Hematopoietic multipotent progenitor cell treated with erythropoietin and hydrocortisone succinate and interleukin-3 and kit ligand, for 15 days (in vitro differentiated cells): ENCODE measurements at regions not wholly inside any gene's neighbourhood (a gene's known extent, or its start where the extent isn't known, plus 50 kb on each side); places are given as distances from the start of the nearest gene placed in this dataset.

Source experiments
- DNase-seq: peaks from one replicate; pipeline ENCODE4 v3.0.0-alpha.2; 2015; ENCODE audit warnings: low spot score

DNA sequence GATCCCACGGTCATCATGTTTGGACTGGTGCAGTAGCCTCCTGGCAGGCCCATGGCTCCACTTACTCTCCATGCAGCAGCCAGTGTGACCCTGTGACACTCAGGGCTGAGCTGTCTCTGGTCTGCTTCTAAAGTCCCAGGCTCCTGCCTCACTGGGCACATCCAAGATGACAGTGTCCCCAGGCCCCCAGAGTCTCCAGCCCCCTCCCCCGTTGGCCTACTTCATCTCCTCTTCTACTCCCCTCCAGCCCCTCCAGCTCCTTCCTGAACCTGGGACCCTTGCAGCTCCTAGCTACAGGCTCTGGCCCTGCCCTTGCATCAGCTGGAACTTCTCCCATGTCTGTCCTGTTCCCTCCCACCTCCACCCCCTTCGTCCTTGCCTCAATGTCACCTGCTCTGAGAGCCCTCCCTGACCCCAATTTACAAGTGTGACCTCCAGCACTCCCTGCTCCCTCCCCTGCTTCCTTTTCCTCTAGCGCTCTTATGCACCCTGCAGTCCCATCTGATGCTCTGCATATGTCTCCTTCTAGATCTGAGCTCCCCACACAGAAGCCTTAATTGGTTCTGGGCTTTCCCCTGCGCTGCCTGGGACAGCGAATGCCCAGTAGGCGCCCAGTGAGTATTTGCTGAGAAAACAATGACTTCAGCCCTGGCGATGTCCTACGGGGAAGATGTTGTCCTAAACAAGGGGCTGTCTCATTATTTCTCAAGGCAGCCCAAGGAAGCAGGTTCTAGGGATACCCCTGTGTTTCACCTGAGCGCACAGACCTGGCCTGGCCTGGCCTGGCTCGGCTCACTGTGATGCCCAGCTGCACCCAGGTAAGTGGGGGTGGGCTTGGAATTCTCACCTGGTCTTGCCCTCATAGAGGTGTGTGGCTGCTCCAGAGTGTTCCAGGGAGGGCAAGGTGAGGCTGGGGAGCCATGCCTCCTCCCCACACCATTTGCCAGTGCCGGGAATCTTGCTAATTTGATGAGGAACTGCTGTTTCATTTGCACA lies 600.6 kb downstream of the PTPRU start:
- no peak for DNase-seq

DNA sequence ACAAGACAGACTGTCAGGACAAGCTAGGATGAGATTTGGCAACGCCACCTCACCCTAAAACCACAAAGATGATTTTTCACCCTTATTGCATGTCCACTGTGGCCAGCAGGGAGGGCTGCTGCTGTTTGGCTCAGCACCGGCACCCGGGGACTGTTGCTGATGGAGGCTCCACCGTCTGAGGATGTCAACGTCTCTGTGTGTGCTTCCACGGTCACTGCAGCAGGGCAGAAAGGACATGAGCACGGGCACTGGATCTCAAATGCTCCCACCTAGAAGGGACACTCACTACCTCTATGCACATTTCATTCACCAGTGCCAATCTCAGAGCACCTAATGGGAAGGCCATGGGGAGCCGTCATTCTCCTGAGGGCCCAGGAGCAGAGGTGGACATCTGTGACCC lies 599.6 kb downstream of the PTPRU start:
- DNase-seq, result no peak

DNA sequence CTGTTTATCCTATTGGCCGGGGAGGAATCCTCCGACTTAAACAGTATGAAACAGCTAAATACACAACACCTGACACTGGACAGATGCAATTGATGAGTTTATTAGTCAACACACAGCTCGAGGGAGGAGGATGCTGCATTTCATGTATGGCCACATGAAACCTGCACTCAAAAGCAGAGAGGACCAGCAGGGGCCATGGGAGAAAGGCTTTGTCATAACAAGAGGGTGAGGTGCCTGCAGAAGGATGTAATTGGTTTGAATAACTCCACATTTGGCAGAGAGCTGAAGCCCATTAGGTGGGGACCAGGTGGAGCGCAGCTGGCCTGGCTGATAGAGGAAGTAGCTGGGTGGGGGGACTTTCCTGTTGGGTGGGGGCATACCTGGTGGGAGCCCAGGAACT lies 599.1 kb downstream of the PTPRU start:
- no peak for DNase-seq

DNA sequence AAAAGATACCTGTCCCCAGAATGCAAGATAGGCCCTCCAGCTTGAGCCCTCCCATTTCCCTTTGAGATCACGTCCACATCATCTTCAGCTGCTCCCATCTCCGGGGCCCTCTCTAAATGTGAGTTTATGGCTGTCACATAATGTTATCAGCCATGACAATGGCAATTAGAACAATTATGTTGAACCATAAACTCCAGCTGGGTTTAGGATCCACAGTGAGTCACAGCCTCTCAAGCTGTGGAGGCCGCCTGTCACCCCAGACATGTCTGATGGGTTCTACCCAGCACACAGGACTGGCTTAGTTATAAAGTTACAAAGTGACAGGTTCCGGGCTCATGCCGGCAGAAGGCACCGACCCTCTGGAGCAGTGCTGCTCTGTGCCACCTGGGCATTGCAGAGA lies 597.3 kb downstream of the PTPRU start:
- DNase-seq, result no peak

DNA sequence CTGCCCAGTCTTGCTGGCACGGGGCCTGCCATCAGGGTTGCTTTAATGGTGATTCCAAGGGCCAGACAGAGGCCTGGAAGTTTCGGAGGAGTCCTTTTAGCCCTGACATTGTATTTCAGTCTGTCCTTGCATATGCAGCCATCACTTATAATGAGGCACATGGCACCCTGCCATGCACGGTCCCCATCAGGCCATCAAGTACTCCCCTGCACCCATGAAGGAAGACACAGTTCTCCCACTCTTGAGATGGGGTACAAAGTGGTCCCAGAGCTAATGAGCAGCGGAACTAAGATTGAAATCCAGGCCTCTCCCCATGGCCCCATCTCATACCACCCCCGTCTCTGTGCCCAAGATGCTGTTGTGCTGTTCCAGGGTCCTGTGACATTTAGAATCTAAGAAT lies 596.6 kb downstream of the PTPRU start:
- DNase-seq, result no peak

DNA sequence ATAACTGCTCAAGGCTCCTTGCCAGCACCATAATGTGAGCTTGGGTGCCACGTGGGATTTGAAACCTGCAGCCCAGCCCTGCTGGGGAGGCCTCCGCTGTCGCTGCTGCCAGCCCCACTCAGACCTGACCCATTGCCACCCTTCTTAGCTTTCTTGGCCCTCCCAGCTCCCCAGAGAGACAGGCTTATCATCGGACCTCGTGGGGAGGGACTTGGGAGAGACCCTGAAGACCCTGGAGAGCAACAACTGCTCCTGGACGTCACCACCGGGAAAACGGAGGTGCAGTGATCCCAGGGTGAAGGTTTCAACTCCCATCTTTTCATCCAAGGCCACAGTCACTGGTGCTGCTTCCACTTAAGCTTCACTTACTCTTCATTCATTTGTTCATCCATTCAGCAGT lies 596.1 kb downstream of the PTPRU start:
- no peak for DNase-seq

DNA sequence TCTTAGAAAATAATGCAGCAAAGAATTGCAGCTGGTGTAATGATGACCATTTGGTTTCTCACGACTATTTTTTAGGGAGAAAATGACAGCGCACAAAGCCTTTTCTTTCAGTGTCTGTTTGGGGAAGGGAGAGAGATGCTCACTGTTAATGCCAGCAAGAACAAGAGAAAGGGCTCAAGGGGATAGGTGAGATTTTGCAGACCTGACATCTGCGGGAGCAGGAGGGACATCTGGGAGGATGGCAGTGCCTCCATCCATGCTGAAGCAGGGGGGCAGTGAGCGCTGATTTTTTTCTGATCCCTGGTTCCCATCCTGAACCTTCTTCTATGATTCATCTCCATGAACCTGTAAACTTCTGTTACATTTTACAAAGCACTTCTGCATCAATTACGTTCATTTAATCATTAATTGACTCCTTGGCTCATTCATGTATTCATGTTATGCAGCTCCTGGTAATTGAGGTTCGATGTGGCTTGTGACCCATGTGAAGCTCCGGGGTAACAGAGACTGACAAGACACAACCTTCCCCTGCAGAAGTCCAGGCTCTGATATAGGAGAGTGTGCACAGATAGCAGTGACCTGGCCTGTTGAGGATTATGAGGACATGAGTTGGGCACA lies 595.3 kb downstream of the PTPRU start:
- no peak for DNase-seq

DNA sequence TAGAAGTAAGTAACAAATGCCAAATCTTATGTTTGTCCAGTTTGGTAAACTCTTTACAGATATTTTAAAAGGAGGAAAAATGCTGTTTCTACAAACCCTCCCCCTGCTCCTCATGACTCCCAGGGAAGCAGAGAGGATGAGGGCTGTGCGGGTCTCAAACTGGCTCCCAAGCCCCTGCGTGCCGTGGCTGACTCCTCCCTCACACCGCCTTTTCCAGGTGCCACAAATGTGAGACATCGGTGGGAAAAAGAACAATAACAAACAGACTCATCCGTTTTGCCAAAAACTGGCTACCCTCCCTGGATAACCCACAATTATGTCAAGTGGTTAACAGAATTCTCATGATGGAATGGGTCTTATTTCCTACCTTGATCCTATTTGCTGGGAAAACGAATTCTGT lies 594.6 kb downstream of the PTPRU start:
- DNase-seq, result no peak

DNA sequence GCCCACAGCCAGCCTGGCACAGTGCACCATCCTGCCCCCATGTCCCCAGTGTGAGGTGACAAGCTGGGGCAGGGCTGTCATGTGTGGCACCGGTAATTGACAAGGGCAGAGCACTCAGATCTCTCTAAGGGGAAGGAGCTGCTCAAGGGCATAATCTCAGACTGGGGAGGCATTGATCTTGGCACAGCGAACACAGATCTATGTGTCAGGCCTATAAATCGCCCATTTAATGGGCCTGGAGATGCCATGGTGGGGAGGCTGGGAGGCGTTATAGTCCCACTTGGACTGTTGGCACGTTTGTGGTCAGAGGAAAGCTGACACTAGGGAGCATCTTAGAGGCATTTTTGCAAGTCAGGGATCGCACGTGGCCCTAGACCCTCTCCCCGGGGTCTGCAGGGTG lies 594.1 kb downstream of the PTPRU start:
- DNase-seq, result no peak

DNA sequence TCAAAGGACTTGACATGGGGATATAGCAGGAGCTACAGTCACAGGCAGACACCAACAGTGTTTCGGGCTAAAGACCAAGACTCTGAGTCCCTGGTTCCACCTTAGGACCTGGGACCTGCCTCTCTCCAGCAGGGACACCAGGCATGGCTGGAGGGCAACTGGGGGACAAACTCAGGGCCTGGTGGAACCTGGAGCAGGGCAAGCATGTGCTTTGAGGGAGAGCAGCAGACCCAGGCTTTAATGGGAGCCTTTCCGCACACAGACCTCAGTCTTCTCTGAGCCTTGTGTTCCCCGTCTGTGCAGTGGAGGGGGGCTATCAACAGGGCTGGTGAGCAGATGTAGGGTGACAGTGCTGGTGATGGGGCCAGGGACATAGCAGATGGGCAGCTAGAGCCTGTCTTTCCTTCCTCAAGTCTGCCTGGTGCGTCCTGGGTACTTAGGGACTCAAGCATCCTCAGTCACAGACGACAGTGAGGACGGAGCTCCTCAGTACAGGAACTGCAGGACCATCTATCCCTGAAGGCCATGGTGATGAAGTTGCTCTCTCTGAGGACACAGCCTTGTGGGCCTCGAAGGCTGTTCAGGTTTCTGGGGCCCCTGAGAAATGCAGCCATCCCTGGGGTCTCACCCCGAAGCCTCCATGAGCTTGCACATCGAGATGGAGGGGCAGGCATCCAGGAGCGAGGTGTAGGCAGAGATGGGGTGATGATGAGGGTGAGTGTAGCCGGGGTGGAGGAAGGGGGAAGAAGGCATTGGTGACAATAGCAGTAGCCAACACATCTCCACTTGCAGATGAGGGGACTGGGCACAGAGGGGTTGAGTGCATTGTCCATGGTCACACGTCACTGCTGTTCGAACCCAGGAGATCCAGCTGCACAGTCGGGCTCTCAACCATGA lies 593.4 kb downstream of the PTPRU start:
- DNase-seq, result no peak

DNA sequence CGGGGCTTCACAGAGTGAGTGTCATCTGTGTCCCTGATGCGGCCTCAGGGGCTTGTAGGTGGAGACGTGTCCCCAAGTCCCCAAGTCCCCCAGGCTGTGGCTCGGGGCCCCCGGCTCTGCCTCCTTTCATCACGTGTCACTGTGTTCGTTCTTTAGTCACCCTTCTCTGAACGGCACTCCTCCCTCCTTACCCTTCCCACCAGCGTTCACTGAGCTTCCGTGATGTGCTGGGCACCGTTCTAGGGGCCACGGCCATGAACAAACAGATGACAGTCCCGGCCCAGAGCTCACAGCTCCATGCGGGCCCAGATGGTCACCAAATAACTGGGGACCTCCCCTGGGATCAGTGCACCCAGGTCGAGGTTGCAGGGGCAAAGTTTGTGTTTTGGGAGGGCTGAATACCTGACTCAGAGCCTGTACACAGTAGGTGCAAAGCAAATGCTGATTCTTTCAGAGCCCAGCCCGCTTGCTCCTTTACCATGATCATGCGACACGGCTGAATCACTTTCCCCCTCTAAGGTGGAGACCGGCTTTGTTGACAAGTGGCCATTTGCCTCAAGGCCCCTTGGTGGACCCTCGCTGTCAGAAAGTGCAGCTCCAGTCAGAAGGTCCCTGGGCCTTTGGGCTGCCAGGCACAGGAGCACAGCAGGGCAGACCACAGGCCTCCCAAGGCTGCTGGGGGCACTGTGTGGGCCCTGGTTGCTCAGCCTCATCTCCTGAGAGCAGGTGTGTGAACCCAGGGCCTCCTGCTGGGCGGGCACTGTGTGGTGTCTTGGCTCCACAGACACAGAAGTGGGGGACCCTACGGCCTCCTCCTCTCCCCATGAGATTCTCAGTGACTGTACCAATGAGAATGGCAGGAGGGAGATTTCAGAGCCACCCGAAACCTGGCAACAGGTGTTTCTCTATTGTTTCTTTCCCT lies 592.5 kb downstream of the PTPRU start:
- DNase-seq, result no peak

DNA sequence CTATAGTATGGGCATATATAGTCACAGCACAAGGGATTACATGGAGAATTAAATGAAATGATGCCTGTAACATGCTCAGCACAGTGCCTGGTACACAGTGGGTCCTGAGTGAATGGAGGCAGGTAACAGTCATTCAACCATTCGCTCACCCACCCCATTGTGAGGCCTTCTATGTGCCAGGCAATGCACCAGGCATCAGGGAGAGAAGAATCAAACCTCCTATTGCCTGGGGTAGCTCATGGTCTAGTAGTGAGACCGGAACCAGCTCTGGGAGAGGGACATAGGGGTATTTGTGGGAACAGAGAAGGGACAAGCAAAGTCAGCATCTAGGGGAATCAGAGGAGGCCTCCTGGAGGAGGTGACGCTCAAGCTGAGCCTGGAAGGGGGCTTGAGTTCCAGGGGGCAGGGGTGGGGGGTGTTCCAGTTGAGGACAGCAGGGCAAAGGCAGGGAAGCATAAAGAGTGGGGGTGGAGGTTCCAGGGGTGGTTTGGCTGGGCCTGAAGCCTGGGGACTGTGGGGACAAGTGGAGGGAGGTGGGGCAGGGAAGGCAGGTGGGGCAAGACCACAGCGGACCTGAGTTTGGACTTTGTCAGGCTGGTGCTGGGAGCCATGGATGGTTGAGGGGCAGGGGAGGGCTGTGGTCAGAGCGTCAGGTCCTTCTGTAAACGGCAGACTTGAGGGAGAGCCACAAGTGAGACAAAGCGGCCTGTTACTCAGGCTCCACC lies 591.6 kb downstream of the PTPRU start:
- DNase-seq, result no peak

DNA sequence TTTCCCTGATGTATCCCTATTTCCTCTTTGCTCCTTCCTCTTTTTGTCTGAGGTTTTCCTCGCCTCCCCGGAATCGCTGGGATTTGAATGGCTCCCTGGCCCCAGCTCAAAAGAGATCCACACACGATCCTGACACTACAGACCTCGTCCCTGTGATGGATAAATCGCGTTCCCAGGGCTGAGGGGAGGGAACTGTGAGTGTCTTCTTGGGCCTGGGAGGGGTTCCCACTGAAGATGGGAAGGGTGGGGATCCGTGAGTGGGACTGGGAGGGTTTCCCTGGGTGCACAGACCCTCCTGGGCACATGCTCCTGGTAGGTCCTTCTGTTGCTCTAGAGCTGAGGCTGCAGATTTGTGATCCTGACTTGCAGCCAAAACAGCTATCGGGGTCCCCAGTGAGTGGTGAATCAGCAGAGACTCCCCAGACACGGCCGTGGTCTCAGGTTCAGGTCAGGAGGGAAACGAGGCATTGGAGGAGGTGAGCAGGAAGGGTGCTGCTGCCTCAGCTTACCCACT lies 591.0 kb downstream of the PTPRU start:
- no peak for DNase-seq

DNA sequence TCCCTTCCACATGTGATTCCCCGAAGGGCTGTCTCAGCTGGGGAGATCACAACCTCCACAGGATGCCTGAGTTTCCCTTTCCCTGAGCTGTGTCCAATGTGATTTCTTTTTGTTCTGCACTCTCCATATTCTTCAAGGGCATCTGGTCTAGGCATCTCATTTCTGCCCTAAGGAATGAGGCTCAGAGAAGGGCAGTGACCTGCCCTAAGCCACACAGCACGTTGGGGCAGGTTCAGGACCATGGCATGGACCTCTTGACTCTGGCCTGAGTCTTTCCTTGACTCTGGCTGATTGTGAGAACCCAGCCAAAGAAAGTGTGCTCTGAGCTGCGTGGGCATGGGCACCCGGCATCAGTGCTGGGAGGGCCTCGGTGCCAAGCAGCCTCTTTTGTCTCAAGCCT lies 590.3 kb downstream of the PTPRU start:
- DNase-seq, result no peak

DNA sequence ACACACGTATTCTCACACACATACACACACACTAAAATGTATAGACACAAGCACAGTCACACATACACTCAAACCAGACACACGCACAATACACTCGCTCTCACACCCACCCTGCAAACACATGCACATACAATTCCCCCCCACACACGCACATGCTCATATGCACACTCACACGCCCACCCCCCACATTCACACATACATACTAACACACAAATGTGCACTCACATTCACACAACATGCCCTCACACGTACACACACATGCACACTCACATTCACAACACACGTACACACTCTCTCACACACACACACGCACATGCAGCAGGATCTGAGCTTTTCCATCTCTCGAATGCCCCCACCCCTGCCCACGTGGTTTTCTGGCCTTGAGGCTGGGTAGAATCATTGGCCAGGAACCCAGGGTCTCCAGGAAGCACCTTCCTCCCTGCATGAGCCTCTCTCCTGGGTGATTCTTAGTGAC lies 589.7 kb downstream of the PTPRU start:
- no peak for DNase-seq

DNA sequence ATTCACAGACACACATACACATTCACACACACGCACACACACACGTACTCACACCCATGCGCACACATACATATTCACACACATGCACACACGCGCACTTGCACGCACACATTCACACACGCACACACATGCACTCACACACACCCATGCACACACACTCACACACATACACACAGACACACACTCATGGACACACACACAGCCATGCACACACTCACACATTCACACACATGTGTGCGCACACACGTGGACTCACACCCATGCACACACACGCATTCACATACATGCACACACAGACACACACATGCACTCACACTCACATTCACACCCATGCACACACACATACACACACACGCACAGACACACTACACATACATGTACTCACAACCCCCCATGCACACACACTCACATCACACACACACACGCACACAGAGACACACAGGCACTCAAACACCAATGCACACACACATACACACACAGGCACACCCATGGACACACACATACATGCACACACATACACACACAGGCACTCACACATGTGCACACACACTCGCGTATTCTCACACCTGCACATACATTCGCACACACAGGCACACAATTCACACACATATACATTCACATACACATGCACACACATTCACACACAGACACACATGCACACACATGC lies 589.1 kb downstream of the PTPRU start:
- no peak for DNase-seq

DNA sequence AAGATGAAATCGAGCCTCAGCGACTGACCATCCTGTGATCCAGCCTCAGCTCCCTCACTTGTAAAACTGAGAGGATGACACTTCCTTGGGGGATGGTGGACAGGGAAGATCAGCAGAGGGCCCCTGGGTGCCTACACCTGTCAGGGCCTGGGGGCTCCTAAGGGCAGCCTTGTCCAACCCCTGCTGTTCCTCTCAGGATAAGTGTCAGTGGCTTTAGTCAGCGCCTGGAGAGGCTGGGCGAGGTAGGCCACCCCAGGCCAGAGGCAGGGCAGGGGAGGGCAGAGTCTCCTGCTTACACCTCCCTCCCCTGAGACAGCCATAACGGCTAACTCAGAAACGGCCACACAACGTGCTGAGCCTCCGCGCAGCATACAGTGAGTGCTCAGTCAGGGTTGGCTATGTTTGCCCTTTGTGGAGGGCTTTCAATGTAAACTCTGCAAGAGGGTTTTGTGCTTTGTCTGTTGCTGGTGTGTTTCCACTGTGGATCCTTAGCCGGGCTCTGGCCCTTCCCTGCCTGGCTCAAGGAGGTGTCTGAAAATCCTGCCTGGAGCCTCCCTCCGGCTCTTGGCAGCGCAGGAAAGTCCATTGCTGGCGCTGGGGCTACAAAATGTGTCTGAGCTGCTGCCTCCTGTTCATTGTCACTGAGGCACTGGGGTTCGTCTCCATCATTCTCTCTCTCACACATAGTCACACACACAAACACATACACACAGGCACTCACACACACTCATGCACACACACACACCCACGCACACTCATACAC lies 588.4 kb downstream of the PTPRU start:
- no peak for DNase-seq

DNA sequence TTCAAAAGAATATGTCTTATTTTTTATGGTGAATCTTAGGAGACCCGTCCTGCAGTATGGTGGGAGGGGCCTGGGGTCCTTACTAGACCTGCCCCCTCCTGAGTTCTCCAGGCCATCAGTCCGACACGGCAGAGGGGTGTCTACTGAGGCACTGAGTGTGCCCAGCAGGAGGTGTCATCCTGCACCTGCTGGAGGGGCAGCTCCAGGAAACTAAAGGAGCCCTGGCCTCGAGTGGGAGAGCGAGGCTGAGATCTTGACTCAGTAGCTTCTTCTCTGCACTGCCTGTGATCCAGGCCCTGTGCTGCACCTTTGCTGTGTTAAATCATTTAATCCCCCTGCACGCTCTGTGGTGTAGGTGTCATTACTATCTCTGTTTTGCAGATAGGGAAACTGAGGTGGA lies 587.7 kb downstream of the PTPRU start:
- DNase-seq, result no peak

DNA sequence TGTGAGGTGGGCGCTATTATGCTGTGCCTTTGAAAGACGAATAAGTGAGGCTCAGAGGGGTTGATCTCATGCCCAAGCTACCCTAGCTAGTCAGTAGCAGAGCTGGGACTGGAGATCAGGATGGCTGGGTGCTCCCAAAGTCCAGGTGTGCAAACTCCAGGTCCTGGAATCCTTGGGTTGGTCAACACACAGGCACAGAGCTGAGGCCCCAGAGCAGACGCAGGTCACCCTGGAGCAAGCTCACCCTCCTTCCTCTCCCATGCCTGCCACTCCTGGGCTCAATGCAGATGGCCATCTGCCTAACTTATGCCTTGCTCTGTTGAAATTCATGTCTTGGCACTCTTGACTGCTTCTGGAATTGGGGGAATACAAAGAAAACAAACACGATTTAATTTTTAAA lies 587.2 kb downstream of the PTPRU start:
- DNase-seq, result no peak
